ENCODE measurements at regions not wholly inside any gene's neighbourhood (a gene's known extent, or its start where the extent isn't known, plus 50 kb on each side); places are given as distances from the start of the nearest gene placed in this dataset.
"Not testable (repeated sequence)": the region's sequence is repeated elsewhere in the genome, so short reads cannot be mapped to it uniquely, and the experiment has no call there.

DNA sequence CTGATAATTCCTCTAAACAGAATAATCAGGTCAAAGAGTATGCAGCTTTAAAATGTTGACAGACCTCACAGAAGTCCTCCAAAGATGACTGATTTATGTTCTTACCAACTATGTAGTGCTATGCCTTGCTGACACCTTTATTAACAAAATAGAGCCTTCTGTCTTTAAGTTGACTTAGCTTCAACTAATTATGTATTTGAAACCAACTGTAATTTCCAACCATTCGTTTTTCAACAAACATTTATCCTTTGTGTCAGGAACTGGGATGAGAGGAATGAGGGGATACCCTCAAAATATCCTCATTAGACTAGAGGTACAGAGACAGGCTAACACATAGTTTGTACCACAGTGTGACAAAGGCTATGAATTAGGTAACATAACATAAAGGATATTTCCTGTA lies 186.2 kb upstream of the ZNF217 start:
- H3K4me3 ChIP-seq (ENCODE audit: control insufficient read depth, low read depth, low read length): no peak overlapping the region
- no peak for DNase-seq (ENCODE audit: low read depth)
- TF ChIP-seq, protein P1, sequence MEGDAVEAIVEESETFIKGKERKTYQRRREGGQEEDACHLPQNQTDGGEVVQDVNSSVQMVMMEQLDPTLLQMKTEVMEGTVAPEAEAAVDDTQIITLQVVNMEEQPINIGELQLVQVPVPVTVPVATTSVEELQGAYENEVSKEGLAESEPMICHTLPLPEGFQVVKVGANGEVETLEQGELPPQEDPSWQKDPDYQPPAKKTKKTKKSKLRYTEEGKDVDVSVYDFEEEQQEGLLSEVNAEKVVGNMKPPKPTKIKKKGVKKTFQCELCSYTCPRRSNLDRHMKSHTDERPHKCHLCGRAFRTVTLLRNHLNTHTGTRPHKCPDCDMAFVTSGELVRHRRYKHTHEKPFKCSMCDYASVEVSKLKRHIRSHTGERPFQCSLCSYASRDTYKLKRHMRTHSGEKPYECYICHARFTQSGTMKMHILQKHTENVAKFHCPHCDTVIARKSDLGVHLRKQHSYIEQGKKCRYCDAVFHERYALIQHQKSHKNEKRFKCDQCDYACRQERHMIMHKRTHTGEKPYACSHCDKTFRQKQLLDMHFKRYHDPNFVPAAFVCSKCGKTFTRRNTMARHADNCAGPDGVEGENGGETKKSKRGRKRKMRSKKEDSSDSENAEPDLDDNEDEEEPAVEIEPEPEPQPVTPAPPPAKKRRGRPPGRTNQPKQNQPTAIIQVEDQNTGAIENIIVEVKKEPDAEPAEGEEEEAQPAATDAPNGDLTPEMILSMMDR (conservative IDR thresholded peaks at IDR 0.05; ENCODE audit: control insufficient read depth, insufficient read depth, low read depth, low read length): no peak

DNA sequence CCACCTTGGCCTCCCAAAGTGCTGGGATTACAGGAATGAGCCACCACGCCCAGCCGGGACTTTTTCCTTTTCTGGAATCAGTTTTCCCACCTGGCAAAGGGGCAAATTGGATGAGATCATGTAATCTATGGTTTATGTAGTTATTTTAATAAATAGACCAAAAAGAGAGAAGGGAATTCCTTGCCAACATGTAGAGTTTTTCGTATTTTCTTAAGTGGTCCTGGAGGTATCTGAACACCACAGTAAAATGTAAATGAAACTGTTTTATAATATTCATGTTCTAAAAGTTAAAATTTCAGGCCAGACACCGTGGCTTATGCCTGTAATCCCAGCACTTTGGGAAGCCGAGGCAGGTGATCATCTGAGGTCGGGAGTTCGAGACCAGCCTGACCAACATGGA lies 185.1 kb upstream of the ZNF217 start:
- H3K4me3 ChIP-seq (ENCODE audit: control insufficient read depth, low read depth, low read length): no peak overlapping the region
- TF ChIP-seq, protein P1 (conservative IDR thresholded peaks at IDR 0.05; ENCODE audit: control insufficient read depth, insufficient read depth, low read depth, low read length): no peak
- no peak for DNase-seq (ENCODE audit: low read depth)

DNA sequence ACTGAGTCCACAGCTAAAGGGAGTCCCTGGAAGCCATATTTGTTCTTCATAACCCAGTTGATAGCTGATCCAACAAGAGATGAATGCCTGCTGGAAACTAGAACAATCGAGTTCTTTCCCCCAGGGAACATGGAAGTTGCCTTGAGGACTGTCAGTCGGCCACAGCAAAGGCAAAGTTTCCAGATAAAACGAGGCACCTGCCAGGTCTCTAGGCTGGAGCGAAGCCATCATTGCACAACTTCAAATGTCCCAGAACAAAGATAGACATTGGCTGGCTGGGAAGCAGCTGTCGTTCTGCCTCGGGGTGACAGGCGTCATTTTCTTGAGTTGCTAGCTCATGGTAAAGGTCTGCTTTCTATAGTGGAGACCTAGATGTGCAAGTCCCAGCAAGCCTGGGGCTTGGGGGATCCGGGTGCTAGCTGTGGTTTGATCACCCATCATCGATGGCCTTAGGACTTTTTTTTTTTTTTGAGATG lies 184.4 kb upstream of the ZNF217 start:
- TF ChIP-seq, protein P1 (conservative IDR thresholded peaks at IDR 0.05; ENCODE audit: control insufficient read depth, insufficient read depth, low read depth, low read length): no peak
- DNase-seq (ENCODE audit: low read depth): no peak
- no peak overlapping the region for H3K4me3 ChIP-seq (ENCODE audit: control insufficient read depth, low read depth, low read length)

DNA sequence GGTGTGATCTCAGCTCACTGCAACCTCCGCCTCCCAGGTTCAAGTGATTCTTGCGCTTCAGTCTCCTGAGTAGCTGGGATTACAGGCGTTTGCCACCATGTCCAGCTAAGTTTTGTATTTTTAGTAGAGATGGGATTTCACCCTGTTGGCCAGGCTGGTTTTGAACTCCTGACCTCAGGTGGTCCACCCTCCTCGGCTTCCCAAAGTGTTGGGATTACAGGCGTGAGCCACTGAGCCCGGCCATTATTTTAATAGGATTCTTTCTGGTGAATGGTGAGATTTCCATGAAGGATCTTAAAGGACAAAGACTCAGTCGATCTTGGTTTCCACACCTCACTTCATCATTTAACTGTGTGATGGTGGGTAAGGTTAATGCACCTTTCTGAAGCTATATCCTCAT lies 183.8 kb upstream of the ZNF217 start:
- not testable (repeated sequence) for H3K4me3 ChIP-seq (ENCODE audit: control insufficient read depth, low read depth, low read length); DNase-seq (ENCODE audit: low read depth)

DNA sequence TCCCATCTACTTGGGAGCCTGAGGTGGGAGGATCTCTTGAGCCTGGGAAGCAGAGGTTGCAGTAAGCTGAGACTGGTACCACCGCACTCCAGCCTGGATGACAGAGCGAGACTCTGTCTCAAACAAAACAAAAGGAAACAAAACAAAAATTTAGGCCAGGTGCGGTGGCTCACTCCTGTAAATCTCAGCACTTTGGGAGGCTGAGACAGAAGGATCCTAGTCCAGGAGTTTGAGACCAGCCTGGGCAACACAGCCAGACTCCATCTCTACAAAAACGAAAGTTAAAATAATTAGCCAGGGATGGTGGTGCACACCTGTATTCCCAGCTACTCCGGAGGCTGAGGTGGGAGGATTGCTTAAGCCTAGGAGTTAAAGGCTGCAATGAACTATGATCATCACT lies 183.2 kb upstream of the ZNF217 start:
- no peak overlapping the region for H3K4me3 ChIP-seq (ENCODE audit: control insufficient read depth, low read depth, low read length)
- TF ChIP-seq, protein P1 (conservative IDR thresholded peaks at IDR 0.05; ENCODE audit: control insufficient read depth, insufficient read depth, low read depth, low read length): no peak
- no peak for DNase-seq (ENCODE audit: low read depth)

DNA sequence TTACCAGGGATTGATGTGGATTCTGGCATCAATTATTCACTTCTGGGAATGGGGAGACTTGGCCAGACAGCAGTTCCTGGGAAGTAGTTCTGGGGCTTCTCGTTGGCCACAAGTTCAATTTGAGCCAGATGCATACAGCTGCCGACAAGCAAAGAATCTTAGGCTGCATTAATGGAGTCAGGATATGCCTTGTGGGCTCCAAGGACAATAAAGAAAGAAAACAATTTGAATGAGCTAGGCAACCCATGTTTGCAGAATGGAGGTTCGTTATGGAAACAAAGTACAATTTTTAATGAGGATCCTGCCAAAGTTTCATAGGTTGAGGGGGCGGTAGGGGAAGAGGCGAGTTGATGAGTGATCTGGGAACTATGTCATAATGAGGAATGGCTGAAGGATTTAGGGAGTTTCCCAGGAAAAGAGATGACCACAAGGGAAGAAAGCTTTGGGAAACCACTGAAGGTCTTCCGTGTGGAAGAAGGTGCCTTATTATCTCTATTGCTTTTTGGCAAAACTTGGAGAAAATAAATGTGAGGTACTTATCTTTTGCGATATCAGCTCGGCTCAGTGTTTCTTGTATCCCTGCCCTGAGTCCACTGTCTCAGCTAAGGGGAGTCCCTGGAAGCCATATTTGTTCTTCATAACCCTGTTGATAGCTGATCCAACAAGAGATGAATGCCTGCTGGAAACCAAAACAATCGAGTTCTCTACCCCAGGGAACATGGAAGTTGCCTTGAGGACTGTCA lies 181.0 kb upstream of the ZNF217 start:
- peak; percentile 97 for DNase-seq (ENCODE audit: low read depth)
- H3K4me3 ChIP-seq (ENCODE audit: control insufficient read depth, low read depth, low read length): peak overlapping the region; percentile 3
- TF ChIP-seq, protein P1 (conservative IDR thresholded peaks at IDR 0.05; ENCODE audit: control insufficient read depth, insufficient read depth, low read depth, low read length): no peak

DNA sequence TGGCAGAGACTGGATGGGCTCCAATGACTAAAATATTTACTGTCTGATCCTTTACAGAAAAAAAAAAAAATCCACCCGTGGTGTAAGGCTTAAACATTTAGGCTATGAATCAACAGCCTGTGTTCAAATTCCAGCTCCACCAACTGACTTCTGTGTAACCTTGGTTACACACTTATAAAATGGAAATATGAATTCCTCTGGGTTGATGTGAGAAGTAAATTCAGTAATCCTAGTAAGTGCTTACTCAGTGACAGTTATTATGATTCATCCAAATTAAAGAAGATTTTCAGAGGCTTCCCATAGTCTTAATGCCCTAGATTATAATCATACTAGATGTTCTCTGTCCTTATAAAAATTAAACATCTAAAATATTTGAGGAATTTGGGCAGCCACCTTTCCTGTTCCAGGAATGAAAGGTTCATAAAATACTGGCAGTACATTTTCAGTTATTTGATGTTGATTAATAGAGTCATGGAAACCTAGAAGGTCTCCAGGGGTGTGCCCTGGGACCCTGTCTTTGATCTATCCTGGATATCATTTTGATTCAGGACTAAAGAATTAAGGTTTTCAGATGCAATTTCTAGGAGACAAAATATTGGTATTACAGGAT lies 180.3 kb upstream of the ZNF217 start:
- DNase-seq (ENCODE audit: low read depth): peak; percentile 97
- TF ChIP-seq, protein P1 (conservative IDR thresholded peaks at IDR 0.05; ENCODE audit: control insufficient read depth, insufficient read depth, low read depth, low read length): no peak

DNA sequence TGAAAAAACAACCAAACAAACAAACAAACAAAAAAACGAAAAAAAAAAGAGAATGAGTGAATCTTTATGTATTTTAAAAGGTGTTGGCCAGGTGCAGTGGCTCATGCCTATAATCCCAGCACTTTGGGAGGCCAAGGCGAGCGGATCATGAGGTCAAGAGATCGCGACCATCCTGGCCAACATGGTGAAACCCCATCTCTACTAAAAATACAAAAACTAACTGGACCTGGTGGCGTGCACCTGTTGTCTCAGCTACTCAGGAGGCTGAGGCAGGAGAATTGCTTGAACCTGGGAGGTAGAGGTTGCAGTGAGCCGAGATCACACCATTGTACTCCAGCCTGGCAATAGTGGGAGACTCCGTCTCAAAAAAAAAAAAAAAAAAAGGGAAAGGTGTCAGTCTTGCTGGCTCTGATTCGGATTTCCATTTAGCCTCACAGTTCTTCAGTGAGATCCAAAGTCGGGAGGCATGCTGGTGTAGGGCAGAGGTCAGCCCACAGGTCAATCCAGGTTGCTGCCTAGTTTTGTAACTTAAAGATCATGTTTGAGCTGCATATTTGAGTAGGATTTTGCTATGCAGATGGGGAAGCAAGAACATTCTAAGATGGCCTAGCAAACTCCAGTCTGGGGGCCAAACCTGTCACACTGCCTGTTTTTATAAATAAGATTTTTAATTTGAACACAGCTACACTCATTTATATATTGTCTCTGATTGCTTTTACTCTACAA lies 179.6 kb upstream of the ZNF217 start:
- DNase-seq (ENCODE audit: low read depth); H3K4me3 ChIP-seq (ENCODE audit: control insufficient read depth, low read depth, low read length): not testable (repeated sequence)

More for the DNA sequence above, 180.3 kb upstream of the ZNF217 start:
- peak overlapping the region; percentile 3 for H3K4me3 ChIP-seq (ENCODE audit: control insufficient read depth, low read depth, low read length)

All from fibroblast of mammary gland (primary cell).